ENCODE measurements at regions not wholly inside any gene's neighbourhood (a gene's known extent, or its start where the extent isn't known, plus 50 kb on each side); places are given as distances from the start of the nearest gene placed in this dataset.

- TF ChIP-seq CTCF (IDR thresholded peaks at IDR 0.05) = no peak
- TF ChIP-seq EZH2 (IDR thresholded peaks at IDR 0.05) = no peak
Measured at GRCh38 chr12:126390969-126391566, 1325.8 kb downstream of the AACS start.
